SH-SY5Y (cell line): ENCODE measurements at regions not wholly inside any gene's neighbourhood (a gene's known extent, or its start where the extent isn't known, plus 50 kb on each side); places are given as distances from the start of the nearest gene placed in this dataset.

Experiments
- GATA2 ChIP-seq: IDR thresholded peaks from 2 replicates; pipeline ENCODE4 v1.6.1; 2011; ENCODE audit warnings: mild to moderate bottlenecking, low read depth, low read length
- GATA3 ChIP-seq: IDR thresholded peaks from 2 replicates; pipeline ENCODE4 v1.6.1; 2011; ENCODE audit warnings: low read depth, mild to moderate bottlenecking, low read length, moderate library complexity

DNA sequence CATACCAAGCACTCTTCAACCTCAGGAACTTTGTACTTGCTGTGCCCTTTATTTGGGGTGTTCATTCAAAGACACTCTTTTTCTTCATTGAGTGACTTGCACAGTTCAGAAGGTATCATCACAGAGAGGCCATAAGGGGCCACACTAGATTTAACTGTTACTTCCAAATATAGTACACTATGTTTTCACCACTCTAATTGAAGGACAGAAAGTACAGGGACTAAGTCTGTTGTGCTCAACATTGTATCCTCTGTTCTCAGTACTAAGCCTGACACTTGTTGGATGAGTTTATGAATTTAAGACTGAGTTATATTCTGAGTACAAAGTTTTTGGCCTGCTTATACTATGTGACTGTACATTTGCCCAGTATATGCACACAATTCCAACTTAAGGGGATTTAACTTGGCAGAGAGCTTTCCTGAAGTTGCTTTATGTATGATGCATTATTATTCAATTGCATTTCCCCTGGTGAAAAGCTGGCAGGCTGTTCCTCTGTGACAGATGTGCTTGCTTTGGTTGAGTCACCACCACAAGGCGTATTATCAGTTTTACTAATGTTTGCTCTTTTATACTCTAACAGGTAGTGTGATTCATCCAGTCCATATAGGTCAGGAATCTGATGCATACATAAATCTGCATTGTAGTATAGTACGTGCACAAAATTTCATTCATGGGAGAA is 714.8 kb downstream of the TLR4 start:
- no peak for TF ChIP-seq GATA3
- TF ChIP-seq GATA2: no peak
